ENCODE measurements at regions not wholly inside any gene's neighbourhood (a gene's known extent, or its start where the extent isn't known, plus 50 kb on each side); places are given as distances from the start of the nearest gene placed in this dataset.

GRCh38 chr1:214979191-214979590 is 103.3 kb upstream of the KCNK2 start:
- peak overlapping the region; percentile 49; the same call in 2 of the 3 replicates for H2BK15ac ChIP-seq (ENCODE audit: low read depth, low read length)
- peak overlapping the region; percentile 47; the same call in 1 of the 2 replicates for H2BK120ac ChIP-seq (ENCODE audit: low read depth, low read length)
- no peak overlapping the region for H3K4me3 ChIP-seq (ENCODE audit: insufficient read depth, low read depth, low read length)
- H4K20me1 ChIP-seq (ENCODE audit: insufficient read depth, low read length): no peaks in the 10 kb centered on the region
- no peak overlapping the region for H3K56ac ChIP-seq (ENCODE audit: extremely low read depth, insufficient read depth, low read length)
- no TSS peak for BruUV-seq (replicated peaks)
- 0 out of 2 replicates have a peak overlapping the region, but pooled peaks have one; percentile 22 for H2BK20ac ChIP-seq (ENCODE audit: low read depth, low read length)
- no peak overlapping the region for H2AFZ ChIP-seq (replicated peaks; ENCODE audit: low read length, poor library complexity)
- no peaks in the 10 kb centered on the region for H3K36me3 ChIP-seq (ENCODE audit: control insufficient read depth, insufficient read depth, low read length)
- H2AK9ac ChIP-seq (replicated peaks; ENCODE audit: low read depth, low read length, poor library complexity): no peak overlapping the region
- H2BK5ac ChIP-seq (ENCODE audit: low read depth, low read length, poor library complexity, severe bottlenecking): no peak overlapping the region
- DNase-seq (peak; percentile 60), ATAC-seq (ENCODE audit: low read depth) (no peak)
- H3K9me1 ChIP-seq (ENCODE audit: insufficient read depth, low read length): no peaks in the 10 kb centered on the region
- H3K4me1 ChIP-seq (ENCODE audit: control insufficient read depth, insufficient read depth, low read length): peaks cover 4% of the 10 kb centered on the region; the same call in 1 of the 2 replicates
- H3K9me3 ChIP-seq (ENCODE audit: control insufficient read depth, insufficient read depth, low read length): no peaks in the 10 kb centered on the region
- H3K27ac ChIP-seq (ENCODE audit: insufficient read depth, low read length): no peak overlapping the region; the same call in 1 of the 2 replicates
- H4K91ac ChIP-seq (ENCODE audit: insufficient read depth, low read depth, low read length): peak overlapping the region; percentile 17; the same call in 1 of the 2 replicates
- no peaks in the 10 kb centered on the region for H3K79me1 ChIP-seq (ENCODE audit: low read depth in 1 of 2, low read length in 2 of 2)
- dilution Hi-C loops (cut with HindIII; ENCODE audit: low sequenced_read_pairs, unreplicated experiment): no loop called here
- in situ Hi-C loops (cut with MboI; ENCODE audit: low sequenced_read_pairs): no loop called here
- intact Hi-C loops (cut with micrococcal nuclease): no loop called here
- H3K23ac ChIP-seq (ENCODE audit: low read depth, low read length): no peak overlapping the region
- ChIA-PET POLR2A (ENCODE audit: unreplicated experiment) (no interaction called here), CTCF (no interaction called here)
- H4K8ac ChIP-seq (ENCODE audit: low read depth in 2 of 2, low read length in 2 of 2): peak overlapping the region in 1 of 2 experiments; percentile 13; a peak in 2 of 4 replicates
- 0 out of 2 replicates have a peak overlapping the region, but pooled peaks have one; percentile 37 for H3K4ac ChIP-seq (ENCODE audit: low read depth, low read length)
- TF ChIP-seq POLR2A (IDR thresholded peaks at IDR 0.05; ENCODE audit: low read depth, low read length) (no peak), MAZ (IDR thresholded peaks at IDR 0.05; ENCODE audit: borderline replicate concordance, low read depth, low read length) (no peak), NFE2L2 (IDR thresholded peaks at IDR 0.05; ENCODE audit: low read depth, low read length) (no peak), BHLHE40 (IDR thresholded peaks at IDR 0.05; ENCODE audit: low read depth, low read length) (no peak), RFX5 (IDR thresholded peaks at IDR 0.05; ENCODE audit: low read depth, low read length) (no peak), FOS (IDR thresholded peaks at IDR 0.05; ENCODE audit: low read depth, low read length) (no peak), MXI1 (IDR thresholded peaks at IDR 0.05; ENCODE audit: borderline replicate concordance, low read depth, low read length) (no peak), CTCF (conservative IDR thresholded peaks at IDR 0.05; ENCODE audit: low read depth, low read length) (no peak), RCOR1 (IDR thresholded peaks at IDR 0.05; ENCODE audit: insufficient replicate concordance, low read length) (no peak), CHD1 (IDR thresholded peaks at IDR 0.05; ENCODE audit: low read depth, low read length) (no peak), CEBPB (IDR thresholded peaks at IDR 0.05; ENCODE audit: low read depth, low read length) (no peak), MAFK (IDR thresholded peaks at IDR 0.05; ENCODE audit: low read depth, low read length) (no peak), SMC3 (IDR thresholded peaks at IDR 0.05; ENCODE audit: low read depth, low read length) (no peak), RAD21 (IDR thresholded peaks at IDR 0.05; ENCODE audit: low read length) (no peak)
- TF ChIP-seq, protein P1, sequence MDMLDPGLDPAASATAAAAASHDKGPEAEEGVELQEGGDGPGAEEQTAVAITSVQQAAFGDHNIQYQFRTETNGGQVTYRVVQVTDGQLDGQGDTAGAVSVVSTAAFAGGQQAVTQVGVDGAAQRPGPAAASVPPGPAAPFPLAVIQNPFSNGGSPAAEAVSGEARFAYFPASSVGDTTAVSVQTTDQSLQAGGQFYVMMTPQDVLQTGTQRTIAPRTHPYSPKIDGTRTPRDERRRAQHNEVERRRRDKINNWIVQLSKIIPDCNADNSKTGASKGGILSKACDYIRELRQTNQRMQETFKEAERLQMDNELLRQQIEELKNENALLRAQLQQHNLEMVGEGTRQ (IDR thresholded peaks at IDR 0.05; ENCODE audit: low read depth, low read length): no peak
- H3K14ac ChIP-seq (replicated peaks; ENCODE audit: low read depth, low read length): peak overlapping the region; percentile 20; the same call in 1 of the 2 replicates
- peak overlapping the region; percentile 74; the same call in 1 of the 2 replicates for H3K18ac ChIP-seq (ENCODE audit: low read depth, low read length)
- H4K5ac ChIP-seq (ENCODE audit: low read depth, low read length): peak overlapping the region; percentile 57; the same call in 1 of the 2 replicates
- no peaks in the 10 kb centered on the region for H3K27me3 ChIP-seq (ENCODE audit: control insufficient read depth, insufficient read depth, low read length)
- H3K9ac ChIP-seq (ENCODE audit: low read depth, low read length): no peak overlapping the region
- H3K4me2 ChIP-seq (ENCODE audit: low read depth, low read length): no peak overlapping the region
- H2AK5ac ChIP-seq (ENCODE audit: low read depth, low read length): no peak overlapping the region
- WGBS, 2 experiments (ENCODE audit: extremely low coverage in 2 of 2, insufficient read length in 1 of 2): no CpG with 5 or more reads among the region's 1 CpG

All from IMR-90 (cell line).